ENCODE measurements at regions not wholly inside any gene's neighbourhood (a gene's known extent, or its start where the extent isn't known, plus 50 kb on each side); places are given as distances from the start of the nearest gene placed in this dataset.

GRCh38 chr4:30642567-30642966, 77.6 kb upstream of the PCDH7 start:
- TF ChIP-seq POLR2A (IDR thresholded peaks at IDR 0.05) = no peak
- TF ChIP-seq CTCF (IDR thresholded peaks at IDR 0.05) = no peak

All from adrenal gland (tissue), 5 donors.